Neural progenitor cell (in vitro differentiated cells): ENCODE measurements at regions not wholly inside any gene's neighbourhood (a gene's known extent, or its start where the extent isn't known, plus 50 kb on each side); places are given as distances from the start of the nearest gene placed in this dataset.

Experiments used
- EZH2 ChIP-seq: fragments of 200-600 bp; sonication (generic); IDR thresholded peaks from 2 replicates; pipeline ENCODE4 v1.6.1; 2017; ENCODE audit warnings: antibody characterized with exemption, mild to moderate bottlenecking, moderate library complexity
- TF ChIP-seq, protein P1 (sequence below): fragments of 200-600 bp; sonication (generic); IDR thresholded peaks from 2 replicates; pipeline ENCODE4 v1.5.1; 2017; ENCODE audit warnings: antibody characterized with exemption, mild to moderate bottlenecking

DNA sequence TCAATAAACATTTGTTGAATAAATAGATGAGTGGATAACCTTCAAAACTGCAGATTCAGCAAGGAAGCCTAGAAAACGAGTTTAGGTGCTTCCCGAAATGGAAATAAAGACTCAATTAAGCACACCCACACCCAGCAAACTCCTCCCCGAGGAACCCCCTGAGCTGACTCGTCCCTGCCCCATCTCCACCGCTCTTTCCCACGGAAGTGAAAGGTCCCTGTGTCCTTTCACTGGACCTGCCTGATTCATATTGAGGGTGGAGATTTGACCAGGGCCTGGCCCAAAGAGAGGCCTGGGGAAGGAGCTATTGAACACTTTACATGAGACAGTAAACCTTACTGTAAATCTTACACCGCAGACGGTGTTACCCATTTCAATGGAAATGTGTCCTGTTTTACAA lies 129.1 kb downstream of the CPZ start:
- TF ChIP-seq, protein P1, sequence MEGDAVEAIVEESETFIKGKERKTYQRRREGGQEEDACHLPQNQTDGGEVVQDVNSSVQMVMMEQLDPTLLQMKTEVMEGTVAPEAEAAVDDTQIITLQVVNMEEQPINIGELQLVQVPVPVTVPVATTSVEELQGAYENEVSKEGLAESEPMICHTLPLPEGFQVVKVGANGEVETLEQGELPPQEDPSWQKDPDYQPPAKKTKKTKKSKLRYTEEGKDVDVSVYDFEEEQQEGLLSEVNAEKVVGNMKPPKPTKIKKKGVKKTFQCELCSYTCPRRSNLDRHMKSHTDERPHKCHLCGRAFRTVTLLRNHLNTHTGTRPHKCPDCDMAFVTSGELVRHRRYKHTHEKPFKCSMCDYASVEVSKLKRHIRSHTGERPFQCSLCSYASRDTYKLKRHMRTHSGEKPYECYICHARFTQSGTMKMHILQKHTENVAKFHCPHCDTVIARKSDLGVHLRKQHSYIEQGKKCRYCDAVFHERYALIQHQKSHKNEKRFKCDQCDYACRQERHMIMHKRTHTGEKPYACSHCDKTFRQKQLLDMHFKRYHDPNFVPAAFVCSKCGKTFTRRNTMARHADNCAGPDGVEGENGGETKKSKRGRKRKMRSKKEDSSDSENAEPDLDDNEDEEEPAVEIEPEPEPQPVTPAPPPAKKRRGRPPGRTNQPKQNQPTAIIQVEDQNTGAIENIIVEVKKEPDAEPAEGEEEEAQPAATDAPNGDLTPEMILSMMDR = no peak
- TF ChIP-seq EZH2 = no peak
